H9 (cell line): ENCODE measurements at regions not wholly inside any gene's neighbourhood (a gene's known extent, or its start where the extent isn't known, plus 50 kb on each side); places are given as distances from the start of the nearest gene placed in this dataset.
"Not testable (repeated sequence)": the region's sequence is repeated elsewhere in the genome, so short reads cannot be mapped to it uniquely, and the experiment has no call there.

Experiments
- DNase-seq: peaks from one replicate; pipeline ENCODE4 v3.0.0-alpha.2; 2017
- H2AFZ ChIP-seq: one replicate; pipeline ENCODE4 v1.6.1; 2013; ENCODE audit warnings: mild to moderate bottlenecking, low read length, control low read depth, moderate library complexity
- H2AK5ac ChIP-seq: 2 replicates; pipeline ENCODE4 v1.6.1; 2013; ENCODE audit warnings: low read length, control low read depth, mixed read lengths; ENCODE audit not compliant: insufficient read length
- H2BK120ac ChIP-seq: one replicate; pipeline ENCODE4 v1.6.1; 2013; ENCODE audit warnings: low read depth, mild to moderate bottlenecking, low read length, control low read depth, inconsistent platforms; ENCODE audit not compliant: poor library complexity, severe bottlenecking
- H2BK12ac ChIP-seq: 2 replicates; pipeline ENCODE4 v1.6.1; 2013; ENCODE audit warnings: low read length, control low read depth, mixed read lengths, low read depth; ENCODE audit not compliant: insufficient read length
- H2BK15ac ChIP-seq: 2 replicates; pipeline ENCODE4 v1.6.1; 2013; ENCODE audit warnings: low read depth, low read length, control low read depth
- H2BK20ac ChIP-seq: one replicate; pipeline ENCODE4 v1.6.1; 2013; ENCODE audit warnings: low read depth, mild to moderate bottlenecking, low read length, control low read depth, inconsistent platforms; ENCODE audit not compliant: poor library complexity, severe bottlenecking
- H2BK5ac ChIP-seq: 2 replicates; pipeline ENCODE4 v1.6.1; 2013; ENCODE audit warnings: low read length, control low read depth, mixed read lengths; ENCODE audit not compliant: insufficient read length
- H3K14ac ChIP-seq: 2 replicates; pipeline ENCODE4 v1.6.1; 2013; ENCODE audit warnings: low read length, control low read depth; ENCODE audit not compliant: insufficient read depth
- H3K18ac ChIP-seq: 2 replicates; pipeline ENCODE4 v1.6.1; 2013; ENCODE audit warnings: low read depth, mild to moderate bottlenecking, mixed read lengths, low read length, control low read depth; ENCODE audit not compliant: insufficient read length
- H3K23ac ChIP-seq: 2 replicates; pipeline ENCODE4 v1.6.1; 2013; ENCODE audit warnings: low read length, control low read depth, mixed read lengths, low read depth; ENCODE audit not compliant: insufficient read length
- H3K23me2 ChIP-seq: 2 replicates; pipeline ENCODE4 v1.6.1; 2013; ENCODE audit warnings: low read depth, mild to moderate bottlenecking, mixed read lengths, low read length, control low read depth; ENCODE audit not compliant: insufficient read length, poor library complexity, severe bottlenecking
- H3K27ac ChIP-seq: 2 replicates; pipeline ENCODE4 v1.5.1; 2013; ENCODE audit warnings: low read length, control low read depth, mixed read lengths, low read depth; ENCODE audit not compliant: insufficient read length
- H3K27me3 ChIP-seq: 2 replicates; pipeline ENCODE4 v1.6.1; 2013; ENCODE audit warnings: low read length, control low read depth, inconsistent platforms; ENCODE audit not compliant: insufficient read depth
- H3K4ac ChIP-seq: 2 replicates; pipeline ENCODE4 v1.6.1; 2013; ENCODE audit warnings: low read depth, mild to moderate bottlenecking, control low read depth, inconsistent platforms, low read length, moderate library complexity
- H3K4me1 ChIP-seq: 2 replicates; pipeline ENCODE4 v1.6.1; 2013; ENCODE audit warnings: low read length, control low read depth, inconsistent platforms; ENCODE audit not compliant: insufficient read depth
- H3K4me2 ChIP-seq: 2 replicates; pipeline ENCODE4 v1.6.1; 2013; ENCODE audit warnings: low read length, control low read depth, mixed read lengths; ENCODE audit not compliant: insufficient read length, insufficient read depth
- H3K56ac ChIP-seq: 2 replicates; pipeline ENCODE4 v1.6.1; 2013; ENCODE audit warnings: low read depth, mild to moderate bottlenecking, mixed read lengths, low read length, control low read depth; ENCODE audit not compliant: insufficient read length
- H3K79me1 ChIP-seq: 2 replicates; pipeline ENCODE4 v1.6.1; 2013; ENCODE audit warnings: low read depth, mild to moderate bottlenecking, moderate library complexity, low read length, control low read depth, inconsistent platforms; ENCODE audit not compliant: insufficient read depth, poor library complexity, severe bottlenecking
- H3K79me2 ChIP-seq: 2 replicates; pipeline ENCODE4 v1.6.1; 2013; ENCODE audit warnings: low read length, control low read depth, inconsistent platforms; ENCODE audit not compliant: insufficient read depth
- H3K9ac ChIP-seq: 2 replicates; pipeline ENCODE4 v1.6.1; 2013; ENCODE audit warnings: low read length, control low read depth, mixed read lengths; ENCODE audit not compliant: insufficient read length; ENCODE audit errors: extremely low read depth
- H3K9me3 ChIP-seq: one replicate; pipeline ENCODE4 v1.6.1; 2013; ENCODE audit warnings: low read depth, low read length, inconsistent platforms; ENCODE audit not compliant: control insufficient read depth
- H3T11ph ChIP-seq: one replicate; pipeline ENCODE4 v1.6.1; 2013; ENCODE audit warnings: mild to moderate bottlenecking, low read length, control low read depth, inconsistent platforms
- H4K20me1 ChIP-seq: one replicate; pipeline ENCODE4 v1.6.1; 2013; ENCODE audit not compliant: control insufficient read depth, insufficient read length, insufficient read depth
- H4K5ac ChIP-seq: 2 replicates; pipeline ENCODE4 v1.6.1; 2013; ENCODE audit warnings: low read depth, mild to moderate bottlenecking, mixed read lengths, low read length, control low read depth; ENCODE audit not compliant: insufficient read length
- H4K8ac ChIP-seq: replicated peaks from 2 replicates; pipeline ENCODE4 v1.6.1; 2013; ENCODE audit warnings: low read length, control low read depth, mixed read lengths, low read depth; ENCODE audit not compliant: insufficient read length
- H4K91ac ChIP-seq: 2 replicates; pipeline ENCODE4 v1.6.1; 2013; ENCODE audit warnings: low read depth, mild to moderate bottlenecking, moderate library complexity, mixed read lengths, low read length, control low read depth; ENCODE audit not compliant: insufficient read length
- H3K27ac Mint-ChIP-seq, 3 experiments: 2 replicates in 2 of 3; 3 replicates in 1 of 3; pipeline ENCODE4 v1.8.0; 2020 to 2021; ENCODE audit warnings: mixed read lengths in 3 of 3, mild to moderate bottlenecking in 1 of 3, moderate library complexity in 1 of 3
- H3K27me3 Mint-ChIP-seq: 2 replicates; pipeline ENCODE4 v1.8.0; 2021; ENCODE audit warnings: low read depth, mild to moderate bottlenecking, moderate library complexity, mixed read lengths
- H3K36me3 Mint-ChIP-seq, 3 experiments: 2 replicates in 2 of 3; 3 replicates in 1 of 3; pipeline ENCODE4 v1.8.0; 2020 to 2021; ENCODE audit warnings: low read depth in 3 of 3, mixed read lengths in 3 of 3; ENCODE audit not compliant: insufficient read depth in 1 of 3
- H3K4me1 Mint-ChIP-seq, 2 experiments: 2 replicates each; pipeline ENCODE4 v1.8.0; 2020; ENCODE audit warnings: mixed read lengths in 2 of 2
- H3K4me3 Mint-ChIP-seq, 2 experiments: 2 replicates in 1 of 2; 3 replicates in 1 of 2; pipeline ENCODE4 v1.8.0; 2020 to 2021; ENCODE audit warnings: mild to moderate bottlenecking in 2 of 2, mixed read lengths in 2 of 2, moderate library complexity in 1 of 2
- H3K9me3 Mint-ChIP-seq, 2 experiments: 2 replicates in 1 of 2; 3 replicates in 1 of 2; pipeline ENCODE4 v1.8.0; 2020; ENCODE audit warnings: mild to moderate bottlenecking in 2 of 2, mixed read lengths in 2 of 2, moderate library complexity in 1 of 2
- WGBS: extraction: QIAGEN DNeasy Blood & Tissue Kit; methylation state at CpG from one replicate; pipeline ENCODE4 v1.1.7; 2013; ENCODE audit warnings: missing lambda C conversion rate, low lambda C conversion rate, mixed read lengths; ENCODE audit not compliant: insufficient read length; ENCODE audit errors: extremely low coverage; 5-methylcytosine and 5-hydroxymethylcytosine counted together

DNA sequence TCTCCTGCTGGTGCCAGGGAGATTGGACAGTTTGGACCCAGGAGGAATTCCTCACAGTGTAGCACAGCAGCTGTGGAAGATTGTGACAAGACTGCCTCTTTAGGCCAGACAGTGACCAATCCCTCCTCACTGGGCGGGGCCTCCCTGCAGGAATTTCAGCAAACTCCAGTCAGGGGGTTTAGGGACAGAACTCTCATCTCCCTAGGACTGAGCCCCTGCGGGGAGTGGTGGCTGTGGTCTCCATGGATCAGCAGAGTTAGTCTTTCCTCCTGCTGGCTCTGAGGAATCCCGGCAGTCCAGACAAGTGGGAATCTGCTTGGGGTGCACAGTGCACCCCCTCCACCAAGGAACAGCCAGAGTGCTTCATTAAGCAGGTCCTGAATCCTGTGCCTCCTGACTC lies 697.1 kb upstream of the PABPC5 start:
- not testable (repeated sequence) for H2AK5ac ChIP-seq, H3K14ac ChIP-seq, H3K9me3 Mint-ChIP-seq, H3K27me3 Mint-ChIP-seq, H3K9ac ChIP-seq, H2BK12ac ChIP-seq, H2BK15ac ChIP-seq, H2BK120ac ChIP-seq, H3K56ac ChIP-seq, H3K4me1 Mint-ChIP-seq, H3K23me2 ChIP-seq, H3K27ac ChIP-seq, H3K27ac Mint-ChIP-seq, DNase-seq, H4K20me1 ChIP-seq, H3K27me3 ChIP-seq, H3K4ac ChIP-seq, H4K91ac ChIP-seq, H3K79me1 ChIP-seq, H4K5ac ChIP-seq, H3K79me2 ChIP-seq, H3K9me3 ChIP-seq, H2BK5ac ChIP-seq, H3K18ac ChIP-seq, H3T11ph ChIP-seq, H3K4me2 ChIP-seq, H3K4me3 Mint-ChIP-seq, H4K8ac ChIP-seq, H2AFZ ChIP-seq, H3K36me3 Mint-ChIP-seq, H3K23ac ChIP-seq, H2BK20ac ChIP-seq, H3K4me1 ChIP-seq
- WGBS: no CpG with 5 or more reads among the region's 3 CpGs

DNA sequence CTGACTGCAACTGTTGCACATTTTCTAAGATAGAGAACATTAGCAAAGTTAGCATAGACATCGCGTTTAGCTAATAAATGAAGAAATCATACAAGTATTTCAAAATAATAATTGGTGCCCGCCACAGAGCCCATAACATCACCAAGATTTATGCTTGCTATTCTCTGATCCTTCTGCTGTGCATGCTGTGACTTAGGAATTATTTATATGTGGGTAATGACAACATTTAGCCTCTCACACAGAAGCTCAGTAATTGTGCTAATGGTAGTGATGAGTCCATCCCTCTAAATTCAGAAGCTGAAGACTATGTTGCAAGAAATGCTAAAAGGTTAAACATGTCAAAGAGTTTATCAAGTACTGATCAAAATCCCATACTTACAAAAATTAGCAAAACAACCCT lies 677.0 kb upstream of the PABPC5 start:
- not testable (repeated sequence) for H3K56ac ChIP-seq, H2BK120ac ChIP-seq, H2BK20ac ChIP-seq, H3K9me3 ChIP-seq, H3T11ph ChIP-seq, H3K9ac ChIP-seq, H3K23me2 ChIP-seq, H4K5ac ChIP-seq, H3K79me2 ChIP-seq, H3K27ac ChIP-seq, H2BK12ac ChIP-seq, H4K91ac ChIP-seq, DNase-seq, H2AK5ac ChIP-seq, H3K4me2 ChIP-seq, H3K4ac ChIP-seq, H2AFZ ChIP-seq, H3K4me1 Mint-ChIP-seq, H3K79me1 ChIP-seq, H2BK15ac ChIP-seq, H3K9me3 Mint-ChIP-seq, H3K27ac Mint-ChIP-seq, H3K4me3 Mint-ChIP-seq, H2BK5ac ChIP-seq, H4K8ac ChIP-seq, H3K27me3 ChIP-seq, H3K36me3 Mint-ChIP-seq, H3K14ac ChIP-seq, H3K18ac ChIP-seq, H3K4me1 ChIP-seq, H4K20me1 ChIP-seq, H3K27me3 Mint-ChIP-seq, H3K23ac ChIP-seq
- no CpG with 5 or more reads among the region's 3 CpGs for whole genome bisulfite sequencing
